Jurkat, Clone E6-1 (cell line): ENCODE measurements at regions not wholly inside any gene's neighbourhood (a gene's known extent, or its start where the extent isn't known, plus 50 kb on each side); places are given as distances from the start of the nearest gene placed in this dataset.
"Not testable (repeated sequence)": the region's sequence is repeated elsewhere in the genome, so short reads cannot be mapped to it uniquely, and the experiment has no call there.

ENCODE experiments used
- DNase-seq: peaks from one replicate; pipeline ENCODE4 v3.0.0-alpha.2; 2011; ENCODE audit warnings: low read depth, low spot score
- H3K4me3 ChIP-seq: 2 replicates; pipeline ENCODE4 v1.5.1; 2011; ENCODE audit warnings: mild to moderate bottlenecking, low read length, control low read depth, moderate library complexity

DNA sequence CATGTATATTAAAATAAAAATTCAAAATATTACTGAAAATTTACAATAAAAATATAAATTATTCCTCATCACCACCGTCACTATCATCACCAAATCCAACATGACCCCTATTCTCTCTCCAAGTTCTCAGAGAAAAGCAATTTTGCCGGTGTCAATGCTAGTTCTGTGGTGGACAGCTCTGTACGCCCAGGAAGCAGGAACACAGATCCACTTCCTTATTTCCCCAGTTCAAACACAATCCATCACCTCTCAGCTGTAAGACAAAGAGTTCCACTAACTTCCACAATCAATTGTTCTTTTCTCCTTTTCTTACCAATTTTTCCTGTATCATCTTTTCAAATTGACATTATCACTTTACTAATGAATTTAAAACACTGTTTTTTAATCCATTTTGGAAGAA is 177.0 kb upstream of the LRRC61 start:
- DNase-seq, H3K4me3 ChIP-seq: not testable (repeated sequence)

DNA sequence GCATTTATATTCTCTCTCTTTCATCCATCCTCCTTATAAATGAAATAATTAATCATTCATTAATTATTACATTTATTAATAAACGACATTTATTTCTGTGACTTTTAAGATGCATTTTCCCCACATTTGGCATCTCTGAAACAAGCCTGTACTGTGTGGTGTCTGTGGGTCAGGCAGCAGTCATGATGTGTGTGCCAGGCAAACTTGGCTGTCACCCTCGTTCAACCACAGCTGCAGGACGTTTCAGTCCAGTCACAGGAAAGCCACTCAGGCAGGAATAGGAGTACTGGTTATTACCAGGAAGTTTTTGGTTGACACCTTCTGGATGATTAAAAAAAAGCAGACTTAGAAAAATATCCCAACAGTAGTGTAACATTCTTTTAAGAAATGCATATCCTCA is 175.6 kb upstream of the LRRC61 start:
- H3K4me3 ChIP-seq, DNase-seq: not testable (repeated sequence)

DNA sequence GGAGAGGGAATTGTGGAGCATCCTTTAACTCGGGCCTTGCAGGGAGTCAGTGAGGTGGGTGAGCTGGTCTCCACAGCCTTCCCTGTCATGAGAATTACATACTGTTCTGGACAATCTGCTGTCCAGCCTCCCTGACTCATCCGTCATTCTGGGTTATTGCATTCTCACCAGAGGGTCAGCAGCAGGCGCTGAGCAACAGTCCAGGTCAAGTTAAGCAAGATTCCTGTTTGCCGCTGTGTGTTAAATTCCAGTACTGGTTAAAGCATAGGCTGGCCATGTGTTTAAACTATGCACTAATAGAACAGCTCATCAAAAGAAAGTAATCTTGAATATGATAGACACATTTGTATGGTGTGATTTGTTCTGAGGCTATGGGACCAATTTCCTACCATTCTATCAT is 167.1 kb upstream of the LRRC61 start:
- DNase-seq, H3K4me3 ChIP-seq: not testable (repeated sequence)

DNA sequence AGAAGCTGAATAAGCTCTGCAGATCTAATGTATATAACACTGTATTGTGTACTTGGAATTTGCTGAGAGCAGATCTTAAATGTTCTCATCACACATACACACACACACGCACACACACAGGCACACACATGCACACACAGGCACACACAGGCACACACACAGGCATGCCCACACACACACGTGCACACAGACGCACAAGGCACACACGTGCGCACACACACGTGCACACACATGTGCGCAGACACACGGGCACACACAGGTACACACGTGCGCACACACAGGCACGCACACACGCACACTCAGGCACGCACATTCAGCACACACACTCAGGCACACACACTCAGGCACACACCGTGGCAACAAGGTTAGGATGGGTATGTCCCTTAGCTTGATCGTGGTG is 164.5 kb upstream of the LRRC61 start:
- H3K4me3 ChIP-seq, DNase-seq: not testable (repeated sequence)

DNA sequence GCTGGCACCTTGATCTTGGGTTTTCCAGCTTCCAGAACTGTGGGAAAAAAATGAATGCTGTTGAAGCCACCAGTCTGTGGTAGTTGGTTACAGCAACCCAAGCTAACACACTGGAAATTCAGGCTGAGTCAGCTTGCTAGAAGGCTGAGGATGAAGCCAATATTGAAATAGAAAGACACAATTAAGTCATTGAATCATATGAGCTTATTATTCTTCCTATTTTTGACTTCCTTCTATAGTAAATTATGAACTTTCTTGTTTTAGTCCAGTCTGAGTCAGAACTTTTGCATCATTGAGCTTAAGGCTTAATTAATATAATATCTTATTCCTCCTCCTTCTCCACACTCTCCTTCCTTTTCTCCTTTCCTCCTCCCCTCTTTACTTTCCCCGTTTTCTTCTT is 153.6 kb upstream of the LRRC61 start:
- DNase-seq, H3K4me3 ChIP-seq: not testable (repeated sequence)

DNA sequence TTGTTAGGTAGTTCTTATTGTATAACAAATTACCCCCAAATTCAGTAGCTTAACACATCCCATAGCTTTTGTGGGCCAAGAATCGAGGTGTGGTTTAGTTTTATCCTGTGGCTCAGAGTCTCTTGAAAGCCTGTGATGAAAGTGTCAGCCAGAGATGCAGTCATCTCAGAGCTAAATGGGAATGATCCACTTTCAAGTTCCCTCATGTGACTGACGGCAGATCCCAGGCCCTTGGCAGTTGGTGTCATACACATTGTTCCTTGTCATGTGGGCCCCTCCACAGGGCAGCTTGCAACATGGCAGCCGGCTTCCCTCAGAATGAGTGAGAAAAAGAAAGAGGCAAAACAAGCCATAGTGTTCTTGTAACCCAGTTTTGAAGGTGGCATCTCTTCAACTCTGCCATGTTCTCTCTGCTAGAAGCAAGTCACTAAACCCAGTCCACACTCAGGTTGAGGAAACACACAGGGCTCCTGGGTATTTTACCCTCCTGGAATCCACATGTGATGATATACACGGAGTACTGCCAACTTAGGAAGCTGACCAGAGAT is 153.1 kb upstream of the LRRC61 start:
- DNase-seq, H3K4me3 ChIP-seq: not testable (repeated sequence)

DNA sequence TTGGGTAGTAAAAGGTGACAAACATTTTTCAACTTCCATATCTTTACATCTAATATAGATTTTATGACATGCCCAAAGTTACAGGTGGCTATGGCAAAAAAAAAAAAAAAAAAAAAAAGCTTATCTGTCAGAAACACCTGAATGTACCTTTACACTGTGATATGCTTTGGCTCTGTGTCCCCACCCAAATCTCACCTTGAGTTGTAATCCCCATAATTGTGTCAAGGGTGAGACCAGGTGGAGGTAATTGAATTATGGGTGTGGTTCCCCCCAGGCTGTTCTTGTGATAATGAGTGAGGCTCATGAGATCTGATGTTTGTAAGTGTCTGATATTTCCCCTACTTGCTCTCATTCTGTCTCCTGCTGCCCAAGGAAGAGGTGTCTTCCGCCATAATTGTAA is 139.6 kb upstream of the LRRC61 start:
- not testable (repeated sequence) for DNase-seq, H3K4me3 ChIP-seq

DNA sequence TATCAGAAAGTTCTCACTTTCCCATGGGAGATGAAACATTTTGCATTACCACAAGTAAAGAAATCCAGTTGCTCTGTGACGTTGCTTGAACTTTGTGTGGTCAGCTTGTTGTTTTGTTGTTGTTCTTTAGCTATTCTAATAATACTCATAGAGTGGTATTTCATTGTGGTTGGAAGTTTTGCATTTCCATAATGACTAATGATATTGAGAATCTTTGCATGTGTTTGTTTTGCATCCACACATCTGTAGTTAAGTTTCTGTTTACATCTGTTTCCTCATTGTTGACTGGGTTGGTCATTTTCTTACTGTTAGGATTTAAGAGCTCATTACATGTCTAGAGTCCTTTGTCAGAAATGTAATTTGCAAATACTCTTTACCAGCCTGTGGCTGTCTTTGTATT is 133.2 kb upstream of the LRRC61 start:
- DNase-seq, H3K4me3 ChIP-seq: not testable (repeated sequence)

DNA sequence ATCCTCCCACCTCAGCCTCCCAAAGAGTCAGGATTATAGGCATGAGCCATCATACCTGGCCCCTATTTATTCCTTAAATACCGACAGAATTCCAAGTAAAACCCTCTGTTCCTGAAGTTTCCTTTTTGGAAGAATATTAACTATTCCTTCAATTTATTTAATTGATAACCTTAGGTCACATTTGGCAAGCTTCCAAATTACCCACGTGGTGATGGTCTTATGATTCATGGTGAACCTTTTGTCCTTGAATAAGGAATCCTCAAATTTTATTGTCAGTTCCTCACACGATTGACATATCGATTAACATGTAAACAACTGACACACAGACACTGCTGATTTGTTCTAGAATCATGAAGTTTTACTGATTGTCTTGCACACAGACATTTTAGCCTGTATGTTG is 130.6 kb upstream of the LRRC61 start:
- not testable (repeated sequence) for DNase-seq, H3K4me3 ChIP-seq

DNA sequence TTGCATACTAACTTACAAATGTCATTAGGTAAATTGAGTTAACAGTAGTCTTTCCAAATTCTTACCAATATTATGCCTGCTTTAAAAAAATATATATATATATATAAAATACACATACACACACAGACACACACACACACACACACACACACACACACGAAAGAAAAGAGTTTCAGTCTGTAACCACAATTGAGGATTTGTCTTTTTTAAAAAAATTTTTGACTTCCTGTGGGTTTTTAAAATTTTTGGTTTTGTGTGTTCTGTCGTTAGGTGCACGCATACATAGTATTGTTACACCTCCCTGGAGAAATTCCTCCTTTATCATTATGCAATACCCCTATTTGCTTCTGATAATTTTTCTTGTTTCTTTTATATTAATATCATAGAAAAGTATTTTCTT is 129.3 kb upstream of the LRRC61 start:
- not testable (repeated sequence) for H3K4me3 ChIP-seq
- peak; percentile 45 for DNase-seq
